Heart left ventricle (tissue), 13 donors: ENCODE measurements at regions not wholly inside any gene's neighbourhood (a gene's known extent, or its start where the extent isn't known, plus 50 kb on each side); places are given as distances from the start of the nearest gene placed in this dataset.

ENCODE experiments used
- POLR2A ChIP-seq, 2 donors: fragments of 450-650 bp; IDR thresholded peaks; one replicate each; pipeline ENCODE4 v1.6.1; 2017; ENCODE audit warnings: antibody characterized with exemption in 2 of 2, mild to moderate bottlenecking in 2 of 2, moderate library complexity in 2 of 2
- TF ChIP-seq, protein P1 (sequence below), 12 donors: fragments of 200-600 bp; sonication (generic) in 4 of 12; IDR thresholded peaks; one replicate each; pipeline versions ENCODE4 v1.5.0 to v1.8.0; 2018 to 2022; ENCODE audit warnings: antibody characterized with exemption in 12 of 12, mild to moderate bottlenecking in 5 of 12
- donor health status: ischemic (EF 13 %, LVEDD 7.1; RV severe dilation, severe dysfunction).
- donor health status: DM: no; HTN: yes; CAD: no.
- donor health status: DM: no; HTN: no; CAD: no.
- donor health status: ischemic (EF 25% LVEDD 6.9; RV normal size, moderate dysfunction).
- donor health status: ischemic (EF 25% LVEDD 5.7; RV mildly dilated, moderate dysfunction).
- donor health status: ischemic (EF 35%, LVEDD 5.7; RV mildly dilated, moderate dysfunction).
- donor health status: nonischemic (EF 11% LVEDD 7.7; RV severe dilation, severe dysfunction).
- donor health status: DM: yes; HTN: yes; CAD: no.
- donor health status: PGD.
- donor health status: ischemic (EF 29% LVEDD 5.4; RV normal size, mild dysfunction).
- donor health status: nonischemic (EF 23%, LVEDD 6.1; RV moderate dilation, normal function).

DNA sequence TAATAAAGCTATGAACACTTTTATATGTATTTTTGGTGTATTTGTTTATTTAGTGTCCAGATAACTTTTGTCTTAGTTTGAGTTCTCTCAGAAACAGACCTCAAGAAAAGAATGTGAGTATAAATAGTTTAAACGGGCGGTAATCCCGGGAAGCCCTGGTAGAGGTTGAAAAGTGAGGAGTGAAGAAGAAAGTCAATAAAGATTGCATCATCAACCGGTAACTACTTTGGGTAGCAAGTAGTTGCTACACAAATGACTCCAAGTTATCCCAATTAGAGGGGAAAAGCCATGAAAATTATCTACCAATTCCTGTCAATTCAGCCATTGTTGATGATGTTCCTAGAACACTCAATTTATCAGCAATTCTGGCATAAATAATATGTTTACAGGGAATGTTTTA lies 870.3 kb upstream of the RAG2 start:
- TF ChIP-seq, protein P1, sequence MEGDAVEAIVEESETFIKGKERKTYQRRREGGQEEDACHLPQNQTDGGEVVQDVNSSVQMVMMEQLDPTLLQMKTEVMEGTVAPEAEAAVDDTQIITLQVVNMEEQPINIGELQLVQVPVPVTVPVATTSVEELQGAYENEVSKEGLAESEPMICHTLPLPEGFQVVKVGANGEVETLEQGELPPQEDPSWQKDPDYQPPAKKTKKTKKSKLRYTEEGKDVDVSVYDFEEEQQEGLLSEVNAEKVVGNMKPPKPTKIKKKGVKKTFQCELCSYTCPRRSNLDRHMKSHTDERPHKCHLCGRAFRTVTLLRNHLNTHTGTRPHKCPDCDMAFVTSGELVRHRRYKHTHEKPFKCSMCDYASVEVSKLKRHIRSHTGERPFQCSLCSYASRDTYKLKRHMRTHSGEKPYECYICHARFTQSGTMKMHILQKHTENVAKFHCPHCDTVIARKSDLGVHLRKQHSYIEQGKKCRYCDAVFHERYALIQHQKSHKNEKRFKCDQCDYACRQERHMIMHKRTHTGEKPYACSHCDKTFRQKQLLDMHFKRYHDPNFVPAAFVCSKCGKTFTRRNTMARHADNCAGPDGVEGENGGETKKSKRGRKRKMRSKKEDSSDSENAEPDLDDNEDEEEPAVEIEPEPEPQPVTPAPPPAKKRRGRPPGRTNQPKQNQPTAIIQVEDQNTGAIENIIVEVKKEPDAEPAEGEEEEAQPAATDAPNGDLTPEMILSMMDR (IDR thresholded peaks at IDR 0.05), result no peak
- no peak for TF ChIP-seq POLR2A (IDR thresholded peaks at IDR 0.05)
